ENCODE measurements at regions not wholly inside any gene's neighbourhood (a gene's known extent, or its start where the extent isn't known, plus 50 kb on each side); places are given as distances from the start of the nearest gene placed in this dataset.
"Not testable (repeated sequence)": the region's sequence is repeated elsewhere in the genome, so short reads cannot be mapped to it uniquely, and the experiment has no call there.

DNA sequence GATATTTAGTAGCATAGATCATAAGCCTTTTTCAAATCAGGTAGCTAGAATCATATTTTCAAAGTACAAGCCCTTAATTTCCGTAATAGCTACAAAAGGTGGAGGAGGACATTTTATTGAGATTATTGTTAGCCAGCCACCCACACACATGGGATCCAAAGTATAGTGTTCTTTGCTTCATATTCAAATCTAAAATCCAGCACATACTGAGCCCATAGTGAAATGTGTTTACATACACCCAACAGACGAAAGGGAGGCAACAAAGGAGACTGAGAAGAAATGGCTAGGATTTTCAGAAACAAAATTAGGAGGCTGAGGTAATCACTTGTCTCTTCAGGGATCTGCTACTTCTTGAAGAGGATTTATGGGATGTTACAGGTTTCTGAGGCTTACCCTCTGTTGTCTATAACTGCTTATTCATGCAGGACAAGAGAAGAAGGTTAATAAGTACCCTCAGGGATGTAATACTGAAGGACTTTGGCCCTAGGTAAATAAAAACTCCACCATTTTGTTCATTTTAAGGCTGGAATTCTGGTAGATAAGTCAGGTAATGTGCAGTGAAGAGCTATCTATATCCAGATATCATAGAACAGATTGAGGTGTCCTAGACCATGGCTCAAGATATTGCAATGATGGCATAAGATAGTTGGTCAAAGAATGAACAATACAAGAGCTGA, 182.1 kb downstream of the SPDYE17 start:
- peak; percentile 30 for DNase-seq

DNA sequence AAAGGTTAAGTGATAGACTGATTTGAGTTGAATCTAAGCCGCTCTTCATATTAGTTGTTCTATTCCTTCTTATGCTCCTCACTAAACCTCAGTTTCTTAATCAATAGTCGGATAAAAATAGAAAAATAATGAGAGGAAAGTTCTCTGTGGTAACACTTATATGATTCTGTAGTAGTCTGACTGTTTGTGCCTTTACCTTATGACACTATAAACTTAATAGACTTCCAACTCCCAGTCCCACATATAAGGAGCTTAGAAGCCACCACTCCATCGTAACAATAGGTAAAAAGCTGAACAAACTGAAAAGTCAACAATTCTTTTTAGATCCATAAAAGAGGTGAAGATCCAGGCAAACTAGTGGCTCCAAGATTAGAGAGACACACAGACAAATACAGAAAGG, 192.3 kb downstream of the SPDYE17 start:
- not testable (repeated sequence) for DNase-seq

DNA sequence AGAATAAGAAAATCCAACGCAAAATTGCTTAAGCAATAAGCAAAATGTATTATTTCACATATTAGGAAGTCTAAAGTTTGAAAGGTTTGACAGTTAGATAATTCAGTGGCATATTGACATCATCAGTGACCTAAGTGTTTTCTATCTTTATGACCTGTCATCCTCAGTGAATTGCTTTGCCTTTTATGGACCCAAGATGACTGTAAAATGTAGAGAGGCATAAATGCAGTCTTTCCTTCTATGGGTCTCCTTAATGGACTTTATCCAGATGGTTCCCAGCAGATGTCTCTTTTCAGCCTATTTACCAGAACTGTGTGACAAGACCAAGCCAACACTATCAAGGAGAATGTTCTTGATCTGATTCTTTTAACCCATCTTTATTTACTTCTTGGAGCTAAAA, 192.9 kb downstream of the SPDYE17 start:
- DNase-seq: not testable (repeated sequence)

DNA sequence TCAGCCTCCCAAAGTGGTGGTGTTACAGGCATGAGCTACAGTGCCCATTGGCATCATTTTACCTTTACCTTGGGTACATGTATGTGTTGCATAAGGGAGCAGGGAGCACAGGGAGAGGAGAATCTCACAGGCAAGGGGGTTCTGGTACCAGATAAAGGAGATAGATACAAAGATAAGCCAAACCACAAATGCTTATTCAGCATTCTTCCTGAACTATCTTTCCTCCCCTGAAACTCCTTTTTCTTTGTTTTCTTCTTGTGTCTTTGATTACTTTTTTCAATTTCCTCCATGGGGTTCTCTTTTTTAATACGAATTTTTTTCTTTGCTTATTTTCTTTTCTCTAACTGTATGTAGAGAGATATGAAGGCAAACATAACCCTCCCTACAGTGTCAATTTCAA, 193.8 kb downstream of the SPDYE17 start:
- not testable (repeated sequence) for DNase-seq

DNA sequence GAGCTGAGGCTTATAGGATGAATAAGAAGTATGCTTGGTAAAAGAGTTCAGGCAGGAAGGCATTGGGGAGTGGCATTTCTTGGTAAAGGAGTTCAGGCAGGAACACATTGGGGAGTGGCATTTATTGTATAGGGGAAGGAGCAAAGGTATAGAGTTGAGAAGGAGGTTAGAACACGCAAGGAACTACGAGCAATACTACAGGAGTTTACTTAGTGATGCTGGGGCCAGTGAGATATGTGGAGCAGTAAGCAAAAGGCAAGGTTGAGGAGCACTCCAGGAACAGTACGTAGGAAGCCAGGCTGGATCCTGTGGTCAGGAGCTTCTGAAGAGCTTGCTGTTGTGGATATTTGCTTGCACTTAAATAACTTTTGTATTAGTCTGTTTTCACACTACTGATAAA, 202.2 kb upstream of the POMZP3 start:
- not testable (repeated sequence) for DNase-seq

DNA sequence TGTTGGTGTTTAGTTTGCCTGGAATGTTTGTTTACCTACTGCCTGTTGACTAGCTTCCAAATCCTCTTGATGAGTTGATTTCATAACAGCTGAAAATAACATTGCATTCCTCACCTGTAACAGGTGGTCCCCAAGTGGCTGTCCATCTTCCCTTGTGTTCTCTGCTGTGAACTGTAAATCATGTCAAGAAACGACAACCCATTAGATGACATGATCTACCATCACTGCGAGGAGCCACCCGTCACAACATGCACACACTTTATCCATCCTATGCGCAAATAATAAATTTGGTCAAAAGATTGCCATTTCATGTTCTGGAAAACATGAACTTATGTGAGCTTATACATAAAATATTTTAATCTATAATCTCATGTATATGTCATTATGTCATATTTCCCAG, 199.1 kb upstream of the POMZP3 start:
- DNase-seq: not testable (repeated sequence)

DNA sequence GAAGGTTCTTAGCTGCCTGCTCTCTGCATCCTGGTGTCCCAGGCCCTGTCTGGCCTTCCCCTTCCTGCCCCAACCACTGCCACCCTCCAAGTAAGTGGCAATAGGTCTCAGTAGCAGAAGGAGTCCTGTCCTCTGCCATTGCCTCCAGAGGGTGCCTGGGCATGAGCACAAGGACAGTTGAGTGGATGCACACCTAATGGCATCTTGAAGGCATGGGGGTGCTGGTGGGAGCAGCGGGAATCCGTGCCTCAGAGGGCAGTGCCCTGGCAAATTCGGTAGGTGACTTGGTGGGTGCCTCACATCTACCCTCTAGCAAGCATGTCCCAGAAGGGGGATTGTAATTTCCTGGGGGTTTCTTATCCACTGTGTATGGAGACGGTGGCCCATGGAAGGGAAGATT, 182.8 kb upstream of the POMZP3 start:
- DNase-seq: not testable (repeated sequence)

DNA sequence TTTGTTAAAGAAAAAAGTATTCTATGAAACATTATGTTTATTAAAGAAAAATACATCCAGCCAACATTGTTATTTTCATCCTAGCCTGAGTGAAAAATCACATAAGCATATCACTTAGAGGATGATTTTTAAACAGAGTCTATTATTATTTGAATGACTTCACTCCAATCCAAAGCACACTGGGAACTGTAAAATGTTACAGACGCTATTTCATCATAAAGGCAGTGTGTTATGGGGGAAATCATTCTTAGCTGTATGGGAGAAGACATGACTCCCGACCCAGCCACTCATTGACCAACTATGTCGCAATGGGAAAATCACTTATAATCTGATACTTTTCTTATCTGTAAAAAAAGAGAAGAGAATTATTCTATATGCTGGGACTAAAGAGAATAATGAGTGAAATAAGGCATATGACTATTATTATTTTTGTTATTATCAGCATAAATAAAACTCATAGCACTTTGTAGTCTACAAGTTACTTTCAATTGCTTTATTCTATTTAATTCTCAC, 180.6 kb upstream of the POMZP3 start:
- DNase-seq: not testable (repeated sequence)

DNA sequence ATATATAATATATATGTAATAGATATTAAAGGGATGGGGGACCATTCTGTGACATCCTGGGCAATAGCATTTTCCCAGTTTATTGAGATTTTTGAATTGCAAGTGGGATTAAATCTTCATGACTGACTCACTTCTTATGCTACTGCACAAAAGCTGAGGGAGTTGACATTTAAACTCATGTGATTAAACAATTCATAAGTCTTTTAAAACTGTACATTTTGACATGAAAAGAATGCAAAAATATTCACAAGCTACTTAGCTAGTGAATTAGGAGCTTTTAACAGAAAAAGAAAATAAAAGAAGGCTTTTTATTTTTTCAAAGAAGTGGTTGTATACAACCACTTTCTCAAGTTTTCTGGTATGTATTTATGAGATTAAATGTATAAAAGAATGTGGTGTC, 179.4 kb upstream of the POMZP3 start:
- DNase-seq: not testable (repeated sequence)

DNA sequence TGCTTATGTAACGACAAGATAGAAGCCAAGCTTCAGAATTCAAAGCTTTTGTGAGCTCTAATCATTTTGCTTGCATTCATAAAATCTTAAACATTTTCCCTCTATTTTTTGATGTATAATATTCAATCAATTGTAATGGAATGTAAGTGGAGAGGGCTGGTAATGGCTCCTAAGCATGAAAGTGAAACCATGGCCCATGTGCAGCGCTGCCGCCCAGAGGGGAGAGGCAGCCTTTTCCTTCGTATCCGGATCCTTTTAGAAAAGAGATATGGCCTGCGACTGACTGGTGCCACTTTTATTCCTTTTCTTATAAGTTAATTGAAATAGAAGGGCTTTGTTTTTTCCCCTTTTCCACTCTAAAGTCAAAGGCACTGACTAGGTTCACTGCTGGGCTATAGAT, 178.9 kb upstream of the POMZP3 start:
- DNase-seq: peak; percentile 11

DNA sequence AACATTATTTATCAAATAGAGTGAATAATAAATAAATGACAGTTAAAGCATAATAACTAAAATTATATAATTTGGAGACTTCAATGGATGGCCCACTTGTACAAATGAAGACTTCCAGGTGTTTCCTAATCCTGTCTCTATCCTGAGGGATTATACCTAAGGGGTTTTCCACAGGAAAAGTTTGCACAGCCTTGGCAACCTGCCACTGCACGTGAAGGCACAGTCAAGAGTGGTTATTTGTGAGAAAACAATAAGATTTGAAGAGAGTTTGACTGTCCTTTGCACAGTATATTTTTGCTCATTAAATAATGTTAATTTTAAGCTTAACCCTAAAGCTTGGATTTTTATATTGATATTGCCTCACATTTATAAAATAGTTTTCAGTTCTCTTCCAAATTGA, 178.2 kb upstream of the POMZP3 start:
- not testable (repeated sequence) for DNase-seq

DNA sequence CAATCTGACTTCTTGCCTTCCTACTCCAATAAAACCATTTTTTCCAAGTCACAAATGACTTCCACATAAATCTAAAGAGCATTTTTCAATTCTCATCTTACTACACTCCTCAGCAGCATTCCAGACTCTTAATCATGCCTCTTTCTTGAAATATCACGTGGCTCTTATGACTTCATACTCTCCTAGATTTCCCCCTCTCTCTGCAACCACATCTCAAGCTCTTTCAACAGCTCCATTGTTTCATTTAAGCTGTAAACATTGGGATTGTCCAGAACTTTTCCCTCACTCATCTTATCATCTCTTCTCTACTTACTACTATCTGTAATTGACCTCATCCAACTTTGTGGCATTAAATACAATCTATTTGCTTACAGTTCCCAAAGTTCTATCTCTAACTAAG, 170.6 kb upstream of the POMZP3 start:
- not testable (repeated sequence) for DNase-seq

DNA sequence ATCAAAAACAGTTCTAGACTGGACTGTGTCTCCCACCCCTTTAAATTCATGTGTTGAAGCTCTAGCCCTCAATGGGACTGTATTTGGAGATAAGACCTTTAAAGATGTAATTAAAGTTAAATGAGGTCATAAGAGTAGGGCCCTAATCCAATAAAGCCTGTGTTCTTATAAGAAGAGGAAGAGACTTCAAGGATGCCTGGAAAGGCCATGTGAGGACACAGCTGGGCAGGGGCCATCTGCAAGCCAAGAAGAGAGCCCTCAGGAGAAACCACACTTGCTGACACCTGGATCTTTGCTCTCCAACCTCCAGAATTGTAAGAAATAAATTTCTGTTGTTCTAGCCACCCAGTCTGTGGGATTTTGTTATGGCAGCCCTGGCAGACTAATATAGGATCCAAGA, 153.6 kb upstream of the POMZP3 start:
- not testable (repeated sequence) for DNase-seq

DNA sequence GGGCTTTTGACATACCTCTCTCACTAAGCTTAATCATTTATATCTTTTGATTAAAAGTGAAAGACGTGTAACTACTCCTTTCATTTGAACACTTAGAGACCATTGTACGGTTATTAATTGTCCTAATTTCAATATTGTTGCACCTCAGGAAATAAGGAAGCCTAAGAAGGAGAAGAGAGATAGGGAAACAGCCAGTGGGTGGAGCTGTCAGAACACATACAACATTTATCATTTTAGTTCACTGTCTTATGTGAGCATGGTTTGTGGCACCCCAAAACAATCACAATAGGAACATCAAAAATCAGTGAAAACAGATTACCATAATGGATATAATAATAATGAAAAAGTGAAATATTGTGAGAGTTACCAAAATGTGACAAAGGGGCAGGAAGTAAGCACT, 147.2 kb upstream of the POMZP3 start:
- not testable (repeated sequence) for DNase-seq

DNA sequence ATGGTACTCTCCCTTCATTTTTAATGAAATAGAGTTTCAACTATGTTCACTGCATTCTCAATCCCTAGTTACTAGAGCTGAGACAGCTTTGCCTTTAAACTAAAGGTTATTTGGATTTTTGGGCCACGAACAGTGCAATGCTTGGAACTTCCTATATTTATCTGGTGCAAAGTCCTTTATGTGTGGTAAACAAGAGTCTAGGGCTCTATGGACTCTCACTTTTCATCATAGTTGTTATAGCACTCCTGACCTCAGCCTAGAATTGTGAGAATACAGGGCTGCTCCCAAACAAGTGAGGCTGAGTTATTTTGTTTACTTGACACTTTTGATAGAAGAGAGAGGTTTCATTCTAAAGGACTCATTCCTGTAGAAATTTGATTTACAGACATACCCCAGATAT, 144.9 kb upstream of the POMZP3 start:
- not testable (repeated sequence) for DNase-seq

DNA sequence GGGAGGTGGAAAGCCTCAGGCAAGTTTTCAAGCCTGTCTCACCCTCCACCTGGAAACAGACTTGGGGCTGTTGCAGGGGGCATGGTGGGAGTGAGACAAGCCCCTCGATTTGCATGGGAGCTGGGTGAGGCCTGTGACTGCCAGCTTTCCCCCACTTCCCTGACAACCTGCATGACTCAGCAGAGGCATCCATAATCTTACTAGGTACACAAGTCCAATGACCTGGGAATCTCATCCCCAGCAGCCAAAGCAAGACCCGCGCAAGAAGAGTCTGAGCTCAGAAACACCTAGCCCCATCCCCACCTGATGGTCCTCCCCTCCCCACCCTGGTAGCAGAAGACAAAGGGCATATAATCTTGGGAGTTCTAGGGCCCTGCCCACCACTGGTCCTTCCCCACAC, 136.9 kb upstream of the POMZP3 start:
- DNase-seq: not testable (repeated sequence)

DNA sequence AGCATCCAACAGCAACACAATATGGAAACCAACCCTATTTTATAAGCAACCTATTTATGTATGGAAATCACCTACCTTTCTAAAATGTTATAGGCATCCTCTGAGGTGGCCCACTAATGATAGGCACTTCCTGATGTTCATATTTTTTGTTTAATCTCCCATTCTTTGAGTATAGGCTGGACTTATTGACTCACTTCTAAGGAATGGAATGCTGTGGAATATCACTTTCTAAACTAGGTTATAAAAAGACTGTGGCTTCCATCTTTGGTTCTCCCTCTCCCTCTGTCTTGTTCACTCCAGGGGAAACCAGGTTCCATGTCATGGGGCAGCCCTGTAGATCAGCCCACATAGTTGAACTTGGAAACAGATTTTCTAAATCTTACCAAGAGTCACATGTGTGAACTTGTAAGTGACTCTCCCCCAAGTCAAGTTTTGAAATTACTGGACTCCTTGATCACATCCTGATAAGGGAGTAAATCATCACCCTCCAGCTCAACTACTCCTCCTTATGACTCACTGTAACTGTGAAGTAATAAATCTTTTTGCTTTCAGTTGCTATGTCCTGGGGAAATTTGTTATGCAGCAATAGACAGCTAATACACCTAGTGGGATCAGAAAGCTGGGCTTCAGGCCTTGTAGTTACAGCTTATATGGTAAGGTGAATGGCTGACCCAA, 133.6 kb upstream of the POMZP3 start:
- peak; percentile 37 for DNase-seq

DNA sequence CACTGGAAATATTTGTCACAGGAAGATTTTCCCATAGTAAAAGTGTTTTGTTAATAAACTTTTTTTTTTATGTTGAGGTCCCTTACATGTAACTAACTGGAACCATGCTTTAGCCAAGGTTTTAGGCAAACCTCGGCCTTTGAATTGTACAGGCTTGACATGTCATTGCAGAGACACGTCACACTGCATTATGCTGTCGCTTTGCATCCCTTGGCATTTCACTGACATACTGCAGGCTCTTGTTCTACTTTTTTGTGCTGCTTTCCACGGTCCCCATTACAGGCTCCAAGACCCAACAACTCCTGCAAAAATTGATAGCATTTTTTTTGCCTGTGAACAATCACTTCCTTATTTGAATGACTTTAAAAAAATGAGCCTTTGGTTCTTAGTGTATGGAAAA, 112.5 kb upstream of the POMZP3 start:
- not testable (repeated sequence) for DNase-seq

DNA sequence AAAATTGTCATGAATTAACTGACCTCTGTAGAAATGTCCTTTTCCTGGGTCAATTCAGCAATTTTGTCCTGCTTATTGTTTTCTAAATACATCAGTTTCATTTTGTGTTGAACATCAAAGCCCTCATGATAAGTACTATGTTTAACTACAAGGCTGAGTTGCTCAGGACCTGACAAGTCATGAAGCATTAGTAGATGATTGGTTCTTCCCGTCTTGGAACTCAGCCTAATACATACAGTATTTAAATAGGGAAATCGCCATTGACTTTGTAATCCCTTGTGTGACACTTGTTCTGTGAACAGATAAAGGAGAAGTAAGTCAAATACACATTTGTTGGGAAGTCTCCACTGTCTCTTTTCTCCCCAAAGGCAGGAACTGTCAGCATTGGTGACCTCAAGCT, 109.6 kb upstream of the POMZP3 start:
- DNase-seq: not testable (repeated sequence)

DNA sequence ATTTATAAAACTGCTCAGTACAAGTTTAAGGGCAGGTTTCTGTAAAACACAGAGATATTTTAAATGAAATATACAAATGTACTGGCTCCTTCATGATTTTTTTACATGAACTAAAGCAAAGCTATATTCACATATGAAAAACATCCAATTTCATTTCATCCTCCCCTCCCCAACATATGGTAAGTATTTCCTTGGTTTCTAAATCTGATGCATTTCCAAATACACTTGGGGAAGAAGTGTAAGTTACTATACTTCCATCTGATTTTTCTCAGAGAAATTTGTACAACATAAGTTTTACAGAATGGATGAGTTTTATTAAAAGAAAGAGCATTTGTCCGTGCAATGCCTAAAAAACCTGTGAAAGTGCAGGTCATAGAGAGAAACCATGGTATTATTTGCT, 109.0 kb upstream of the POMZP3 start:
- DNase-seq: not testable (repeated sequence)

DNA sequence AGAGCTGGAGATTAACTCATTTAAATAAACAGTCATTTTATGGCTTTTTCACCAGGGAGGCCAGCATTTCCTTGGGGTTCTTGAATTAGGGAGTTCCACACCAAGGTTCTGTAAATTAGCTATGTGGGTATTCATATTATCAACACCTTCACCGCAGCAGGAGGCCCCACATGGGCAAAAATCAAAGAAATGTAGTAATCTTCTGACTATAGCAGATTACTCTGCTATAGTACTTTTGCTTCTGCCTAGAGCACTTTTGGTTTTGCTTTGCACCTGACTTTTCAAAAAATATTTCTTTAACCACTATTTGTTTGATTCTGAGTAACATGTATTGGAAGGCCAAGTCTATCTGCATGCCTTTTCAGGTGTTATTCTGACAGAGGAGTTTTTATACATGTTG, 108.6 kb upstream of the POMZP3 start:
- DNase-seq: not testable (repeated sequence)

DNA sequence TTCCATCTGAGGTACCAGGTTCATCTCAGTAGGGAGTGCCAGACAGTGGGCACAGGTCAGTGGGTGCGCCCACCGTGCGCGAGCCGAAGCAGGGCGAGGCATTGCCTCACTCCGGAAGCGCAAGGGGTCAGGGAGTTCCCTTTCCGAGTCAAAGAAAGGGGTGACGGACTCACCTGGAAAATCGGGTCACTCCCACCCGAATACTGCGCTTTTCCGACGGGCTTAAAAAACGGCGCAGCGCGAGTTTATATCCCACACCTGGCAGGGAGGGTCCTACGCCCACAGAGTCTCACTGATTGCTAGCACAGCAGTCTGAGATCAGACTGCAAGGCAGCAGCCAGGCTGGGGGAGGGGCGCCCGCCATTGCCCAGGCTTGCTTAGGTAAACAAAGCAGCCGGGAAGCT, 101.5 kb upstream of the POMZP3 start:
- not testable (repeated sequence) for DNase-seq

DNA sequence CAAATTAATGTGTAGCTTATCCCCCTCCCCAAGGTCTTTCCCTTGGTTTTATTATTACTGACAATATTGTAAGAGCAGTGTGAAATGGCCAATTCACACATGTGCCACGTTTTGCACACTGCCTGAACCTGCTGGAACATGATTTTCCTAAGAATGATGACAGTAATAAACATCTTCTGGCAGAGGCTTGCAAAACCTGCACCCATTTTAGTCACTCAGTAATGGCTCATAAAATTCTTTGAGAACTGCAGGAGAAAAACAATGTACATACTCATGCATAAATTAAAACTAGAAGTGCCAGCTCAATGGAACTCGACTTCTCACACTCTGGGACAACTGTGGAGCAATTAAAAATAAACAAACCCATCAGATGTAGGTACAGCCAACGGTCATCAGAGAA, 96.8 kb upstream of the POMZP3 start:
- DNase-seq: not testable (repeated sequence)

DNA sequence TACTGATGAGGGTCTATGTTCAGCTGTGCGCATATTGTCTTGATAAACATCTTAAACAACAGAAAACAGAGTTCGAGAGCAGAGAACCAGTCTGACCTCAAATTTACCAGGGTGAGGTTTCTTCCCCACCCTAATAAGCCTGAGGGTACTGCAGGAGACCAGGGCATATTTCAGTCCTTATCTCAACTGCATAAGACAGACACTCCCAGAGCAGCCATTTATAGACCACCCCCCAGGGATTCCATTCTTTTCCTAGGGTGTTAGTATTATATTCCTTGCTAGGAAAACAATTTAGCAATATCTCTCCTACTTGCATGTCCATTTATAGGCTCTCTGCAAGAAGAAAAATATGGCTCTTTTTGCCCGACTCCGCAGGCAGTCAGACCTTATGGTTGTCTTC, 89.5 kb upstream of the POMZP3 start:
- not testable (repeated sequence) for DNase-seq

All from kidney glomerular epithelial cell (primary cell).